Left renal cortex interstitium (tissue), 4 donors: ENCODE measurements at regions not wholly inside any gene's neighbourhood (a gene's known extent, or its start where the extent isn't known, plus 50 kb on each side); places are given as distances from the start of the nearest gene placed in this dataset.
"Not testable (repeated sequence)": the region's sequence is repeated elsewhere in the genome, so short reads cannot be mapped to it uniquely, and the experiment has no call there.

Experiments used
- DNase-seq, 4 donors: peaks; one replicate each; pipeline ENCODE4 v3.0.0-alpha.2; 2013; ENCODE audit warnings: low read depth in 4 of 4, low spot score in 2 of 4, missing footprints in 1 of 4

- DNase-seq, result no peak
Measured at GRCh38 chr2:16933355-16933754, 267.7 kb upstream of the CYRIA start.

- DNase-seq, result no peak
Measured at GRCh38 chr2:16932826-16933225, 267.2 kb upstream of the CYRIA start.

GRCh38 chr2:16931441-16931840 lies 265.8 kb upstream of the CYRIA start:
- no peak for DNase-seq

GRCh38 chr2:16927398-16927797 lies 261.8 kb upstream of the CYRIA start:
- no peak for DNase-seq

- no peak for DNase-seq
Measured at GRCh38 chr2:16925145-16925544, 259.5 kb upstream of the CYRIA start.

- not testable (repeated sequence) for DNase-seq
Measured at GRCh38 chr2:16915341-16915755, 249.7 kb upstream of the CYRIA start.

- no peak for DNase-seq
Measured at GRCh38 chr2:16911746-16912145, 246.1 kb upstream of the CYRIA start.

GRCh38 chr2:16908656-16909055 lies 243.0 kb upstream of the CYRIA start:
- no peak for DNase-seq

GRCh38 chr2:16907645-16908282 lies 242.1 kb upstream of the CYRIA start:
- no peak for DNase-seq

GRCh38 chr2:16905325-16905724 lies 239.7 kb upstream of the CYRIA start:
- DNase-seq, result not testable (repeated sequence)

- DNase-seq, result no peak
Measured at GRCh38 chr2:16900405-16901025, 234.9 kb upstream of the CYRIA start.

GRCh38 chr2:16899958-16900357 lies 234.3 kb upstream of the CYRIA start:
- DNase-seq, result no peak

GRCh38 chr2:16890081-16890480 lies 224.4 kb upstream of the CYRIA start:
- no peak for DNase-seq

GRCh38 chr2:16885027-16885426 lies 219.4 kb upstream of the CYRIA start:
- no peak for DNase-seq

GRCh38 chr2:16882706-16883105 lies 217.1 kb upstream of the CYRIA start:
- no peak for DNase-seq

- no peak for DNase-seq
Measured at GRCh38 chr2:16881122-16881521, 215.5 kb upstream of the CYRIA start.

GRCh38 chr2:16871411-16871810 lies 205.8 kb upstream of the CYRIA start:
- DNase-seq, result no peak

- DNase-seq, result no peak
Measured at GRCh38 chr2:16870491-16871076, 204.9 kb upstream of the CYRIA start.

- no peak for DNase-seq
Measured at GRCh38 chr2:16869711-16870110, 204.1 kb upstream of the CYRIA start.

GRCh38 chr2:16862471-16862870 lies 196.8 kb upstream of the CYRIA start:
- no peak for DNase-seq

GRCh38 chr2:16861530-16861929 lies 195.9 kb upstream of the CYRIA start:
- DNase-seq, result no peak

- DNase-seq, result no peak
Measured at GRCh38 chr2:16861111-16861510, 195.5 kb upstream of the CYRIA start.
